HG03354 (cell line): ENCODE measurements at regions not wholly inside any gene's neighbourhood (a gene's known extent, or its start where the extent isn't known, plus 50 kb on each side); places are given as distances from the start of the nearest gene placed in this dataset.
"Not testable (repeated sequence)": the region's sequence is repeated elsewhere in the genome, so short reads cannot be mapped to it uniquely, and the experiment has no call there.

Experiments
- ATAC-seq: cut with Tn5 transposase; IDR thresholded peaks from one replicate; pipeline ENCODE4 v1.9.1; 2021; ENCODE audit warnings: mild to moderate bottlenecking; ENCODE audit not compliant: unreplicated experiment, poor library complexity, severe bottlenecking

GRCh38 chr1:168825129-168825528 lies 96.1 kb upstream of the DPT start:
- ATAC-seq = no peak

DNA sequence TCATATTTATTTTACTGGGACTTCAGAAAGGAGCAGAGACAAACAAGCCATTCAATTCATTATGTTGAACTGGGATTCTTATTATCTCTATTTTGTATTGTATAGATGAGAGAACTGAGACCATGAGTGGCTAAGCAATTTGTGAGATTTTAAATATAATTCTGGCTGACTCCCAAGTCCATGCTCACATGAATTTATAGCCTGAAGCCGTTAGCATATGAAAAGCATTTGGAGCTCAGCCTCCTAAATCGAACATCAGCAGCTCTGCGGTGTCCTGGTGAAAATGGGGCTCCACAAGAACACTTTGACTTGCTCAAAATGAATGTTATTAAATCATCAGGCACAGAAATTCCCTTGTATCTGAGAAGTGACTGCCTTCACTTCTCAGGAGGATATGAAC lies 96.8 kb upstream of the DPT start:
- ATAC-seq = no peak

DNA sequence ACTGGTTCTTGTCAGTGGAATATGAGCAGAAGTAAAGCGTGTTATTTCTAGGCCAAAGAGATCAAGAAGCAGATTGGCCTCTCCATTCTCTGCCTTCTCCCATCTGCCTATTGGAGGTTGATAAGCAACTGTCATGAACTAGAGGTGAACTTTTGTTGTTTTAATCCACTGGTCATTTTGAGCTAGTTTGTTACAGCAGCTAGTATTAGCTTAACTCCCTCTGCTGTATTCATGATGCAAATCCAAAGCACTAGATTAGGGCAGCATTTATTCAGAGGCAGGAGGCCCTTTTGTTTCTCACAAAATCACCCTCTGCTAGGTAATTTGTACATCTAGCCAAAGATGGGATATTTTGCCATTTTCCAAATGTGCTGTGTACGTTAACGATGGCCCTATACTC lies 97.3 kb upstream of the DPT start:
- no peak for ATAC-seq

DNA sequence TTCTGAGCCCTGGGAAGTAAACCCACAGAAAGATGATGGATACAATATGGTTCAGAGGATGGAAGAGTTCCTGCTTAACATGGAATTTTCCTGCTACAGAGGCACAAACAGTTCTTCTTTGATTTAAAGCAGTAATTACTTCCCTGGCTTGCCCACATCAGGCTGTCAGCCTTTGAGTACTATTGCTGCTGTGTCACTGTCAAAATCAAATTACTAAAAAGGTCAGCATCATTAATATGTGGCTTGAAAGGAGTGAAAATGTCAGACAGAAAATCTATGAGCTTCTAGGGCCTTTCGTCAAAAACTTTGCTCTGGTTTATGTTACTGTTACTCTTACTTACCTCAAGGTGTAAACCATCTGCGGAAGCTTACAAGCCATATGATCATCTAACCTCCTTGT lies 98.6 kb upstream of the DPT start:
- ATAC-seq = no peak

- no peak for ATAC-seq
These were observed 100.9 kb upstream of the DPT start for GRCh38 chr1:168829876-168830275.

GRCh38 chr1:168830562-168830961 lies 101.6 kb upstream of the DPT start:
- ATAC-seq = no peak

GRCh38 chr1:168832661-168833060 lies 103.7 kb upstream of the DPT start:
- no peak for ATAC-seq

DNA sequence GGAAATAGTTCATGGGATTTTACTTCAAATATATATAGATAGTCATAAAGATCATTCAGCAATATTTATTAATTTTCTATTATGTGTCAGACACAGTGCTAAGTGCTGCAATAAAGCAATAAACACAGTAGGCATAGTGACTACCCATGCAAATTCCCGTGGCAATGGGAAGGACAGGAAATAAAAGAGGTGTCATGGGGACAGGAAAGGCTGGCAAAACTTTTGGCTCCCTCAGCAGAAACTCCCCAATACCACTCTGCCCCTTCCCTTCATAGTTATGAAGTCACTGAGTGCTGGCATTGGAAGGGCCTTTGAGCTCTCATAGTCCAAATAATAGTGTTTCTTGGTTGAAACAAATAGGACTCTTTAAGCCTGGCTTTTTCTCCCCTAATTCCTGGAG lies 104.4 kb upstream of the DPT start:
- ATAC-seq = no peak

- ATAC-seq = no peak
These were observed 104.8 kb upstream of the DPT start for GRCh38 chr1:168833801-168834224.

- no peak for ATAC-seq
These were observed 105.3 kb upstream of the DPT start for GRCh38 chr1:168834225-168834872.

DNA sequence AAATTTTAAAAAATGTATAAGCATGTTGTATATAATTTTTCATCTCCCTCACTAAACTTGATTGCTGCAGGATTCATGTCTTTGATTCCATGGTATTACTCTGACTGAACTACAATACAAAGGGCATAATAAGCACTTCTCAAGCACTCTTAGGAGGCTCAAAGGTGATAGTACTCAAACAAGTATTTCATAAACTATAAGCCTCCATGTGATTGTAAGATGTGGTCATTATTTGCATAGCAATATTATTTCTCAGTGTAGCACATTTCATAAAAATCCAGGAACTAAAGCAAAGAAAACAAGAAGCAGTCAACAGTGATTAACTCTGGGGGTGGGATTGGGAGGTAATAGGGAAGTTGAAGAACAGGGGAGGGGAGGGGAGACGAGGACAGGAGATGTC lies 106.2 kb upstream of the DPT start:
- ATAC-seq = no peak

GRCh38 chr1:168835791-168836190 lies 106.8 kb upstream of the DPT start:
- no peak for ATAC-seq

GRCh38 chr1:168836469-168836868 lies 107.5 kb upstream of the DPT start:
- no peak for ATAC-seq

GRCh38 chr1:168837230-168837629 lies 108.2 kb upstream of the DPT start:
- not testable (repeated sequence) for ATAC-seq

- ATAC-seq = no peak
These were observed 113.3 kb upstream of the DPT start for GRCh38 chr1:168842306-168842705.

GRCh38 chr1:168842916-168843315 lies 113.9 kb upstream of the DPT start:
- ATAC-seq = no peak

- ATAC-seq = no peak
These were observed 114.4 kb upstream of the DPT start for GRCh38 chr1:168843401-168843800.

- ATAC-seq = no peak
These were observed 114.9 kb upstream of the DPT start for GRCh38 chr1:168843950-168844349.

GRCh38 chr1:168845140-168845539 lies 116.1 kb upstream of the DPT start:
- ATAC-seq = no peak

DNA sequence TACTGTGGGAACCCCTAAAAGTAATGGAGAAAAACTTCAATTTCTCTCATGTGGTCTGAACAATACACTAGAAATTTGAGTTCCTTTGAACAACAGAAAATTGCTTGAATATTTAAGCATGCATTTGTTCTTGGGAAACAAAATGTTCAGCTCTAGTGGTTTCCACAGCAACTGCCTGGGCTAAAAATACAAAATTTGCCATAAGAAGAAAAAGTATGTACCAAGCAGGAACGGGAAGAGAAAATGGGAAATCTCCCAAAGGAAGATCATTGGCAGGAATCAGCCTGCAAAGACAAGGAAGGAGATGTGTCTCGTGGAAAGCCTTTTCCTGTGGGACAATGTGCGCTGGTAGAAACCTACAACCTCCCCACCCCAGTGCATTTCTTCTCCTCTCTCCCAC lies 119.0 kb upstream of the DPT start:
- no peak for ATAC-seq

GRCh38 chr1:168861421-168862004 lies 132.5 kb upstream of the DPT start:
- no peak for ATAC-seq

GRCh38 chr1:168863772-168864171 lies 134.8 kb upstream of the DPT start:
- no peak for ATAC-seq
